Tibial nerve (tissue), 4 donors: ENCODE measurements at regions not wholly inside any gene's neighbourhood (a gene's known extent, or its start where the extent isn't known, plus 50 kb on each side); places are given as distances from the start of the nearest gene placed in this dataset.

Experiments used
- DNase-seq, 2 donors: peaks; one replicate each; pipeline ENCODE4 v3.0.0-alpha.2; 2019; ENCODE audit warnings: low spot score in 2 of 2
- H3K27ac ChIP-seq, 4 donors: fragments of 200-600 bp; sonication (generic) in 3 of 4; one replicate each; pipeline ENCODE4 v1.5.1; 2017 to 2019; ENCODE audit warnings: mild to moderate bottlenecking in 1 of 4
- H3K27me3 ChIP-seq, 2 donors: fragments of 200-600 bp; sonication (generic) in 1 of 2; one replicate each; pipeline versions ENCODE4 v1.5.1 to v1.6.0; 2017 to 2019
- H3K36me3 ChIP-seq, 3 donors: fragments of 200-600 bp; sonication (generic); one replicate each; pipeline ENCODE4 v1.5.1; 2018 to 2019
- H3K4me1 ChIP-seq, 4 donors: fragments of 200-600 bp; sonication (generic) in 3 of 4; one replicate each; pipeline ENCODE4 v1.5.1; 2017 to 2019
- H3K4me3 ChIP-seq, 4 donors: fragments of 200-600 bp; sonication (generic) in 3 of 4; one replicate each; pipeline ENCODE4 v1.5.1; 2017 to 2019; ENCODE audit warnings: mild to moderate bottlenecking in 1 of 4, moderate library complexity in 1 of 4
- H3K9me3 ChIP-seq, 4 donors: fragments of 200-600 bp; sonication (generic) in 3 of 4; one replicate each; pipeline ENCODE4 v1.5.1; 2017 to 2019
- CTCF ChIP-seq, 5 experiments: fragments of 200-600 bp in 3 of 5; fragments of 450-650 bp in 2 of 5; sonication (generic) in 3 of 5; IDR thresholded peaks; one replicate each; pipeline ENCODE4 v1.5.1; 2016 to 2019; ENCODE audit warnings: antibody characterized with exemption in 5 of 5, mild to moderate bottlenecking in 3 of 5, moderate library complexity in 2 of 5
- EP300 ChIP-seq, 2 donors: sonication (generic); formaldehyde crosslinking; IDR thresholded peaks; one replicate each; pipeline ENCODE4 v1.6.1; 2017; ENCODE audit warnings: antibody characterized with exemption in 2 of 2, mild to moderate bottlenecking in 1 of 2
- POLR2A ChIP-seq, 2 donors: fragments of 450-650 bp; IDR thresholded peaks; one replicate each; pipeline ENCODE4 v1.6.1; 2017; ENCODE audit warnings: antibody characterized with exemption in 2 of 2, mild to moderate bottlenecking in 2 of 2, moderate library complexity in 2 of 2
- WGBS, 2 donors: methylation state at CpG; one replicate each; pipeline ENCODE4 v1.1.5; 2018; 5-methylcytosine and 5-hydroxymethylcytosine counted together

GRCh38 chr6:101276066-101276465, 117.4 kb upstream of the GRIK2 start:
- Histone ChIP-seq H3K27ac (no peak overlapping the region), H3K4me1 (no peaks in the 10 kb centered on the region), H3K9me3 (peaks cover 0 to 7% (median 0%) of the 10 kb centered on the region in 4 donors), H3K4me3 (no peak overlapping the region), H3K27me3 (no peaks in the 10 kb centered on the region), H3K36me3 (no peaks in the 10 kb centered on the region)
- TF ChIP-seq POLR2A (IDR thresholded peaks at IDR 0.05) (no peak), CTCF (IDR thresholded peaks at IDR 0.05) (no peak), EP300 (IDR thresholded peaks at IDR 0.05) (no peak)
- DNase-seq: no peak

- no peak overlapping the region for H3K4me3 ChIP-seq
- no peaks in the 10 kb centered on the region for H3K4me1 ChIP-seq
- DNase-seq: no peak
- H3K36me3 ChIP-seq: no peaks in the 10 kb centered on the region
- no peaks in the 10 kb centered on the region for H3K27me3 ChIP-seq
- TF ChIP-seq POLR2A (IDR thresholded peaks at IDR 0.05) (no peak), CTCF (IDR thresholded peaks at IDR 0.05) (no peak), EP300 (IDR thresholded peaks at IDR 0.05) (no peak)
- H3K27ac ChIP-seq: no peak overlapping the region
- H3K9me3 ChIP-seq: no peaks in the 10 kb centered on the region
These were observed 114.1 kb upstream of the GRIK2 start for GRCh38 chr6:101279410-101279809.

- Histone ChIP-seq H3K27ac (no peak overlapping the region), H3K36me3 (no peaks in the 10 kb centered on the region), H3K4me3 (no peak overlapping the region), H3K9me3 (no peaks in the 10 kb centered on the region), H3K27me3 (no peaks in the 10 kb centered on the region), H3K4me1 (no peaks in the 10 kb centered on the region)
- no peak for DNase-seq
- TF ChIP-seq EP300 (IDR thresholded peaks at IDR 0.05) (no peak), CTCF (IDR thresholded peaks at IDR 0.05) (no peak), POLR2A (IDR thresholded peaks at IDR 0.05) (no peak)
These were observed 112.2 kb upstream of the GRIK2 start for GRCh38 chr6:101281266-101281665.

DNA sequence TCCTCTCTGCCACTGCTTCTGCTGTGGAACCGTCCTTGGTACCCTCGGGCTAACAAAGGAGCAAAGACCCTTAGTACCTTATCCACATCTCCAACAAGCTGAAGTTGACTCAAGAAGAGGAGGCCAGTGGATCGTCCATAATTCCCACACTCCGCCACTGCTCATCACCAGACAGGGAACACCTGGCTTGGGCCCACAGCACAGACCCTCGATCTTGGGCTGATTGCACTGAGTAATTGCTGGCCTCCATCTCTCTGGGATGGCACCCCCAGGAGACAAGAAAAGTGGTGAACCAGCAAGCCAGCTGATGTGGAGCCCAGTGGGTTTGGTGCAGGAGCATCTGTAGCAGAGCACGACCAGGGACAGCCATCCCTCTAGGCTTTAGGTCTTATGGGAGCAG, 109.4 kb upstream of the GRIK2 start:
- no peaks in the 10 kb centered on the region for H3K36me3 ChIP-seq
- WGBS, 2 donors: 88 to 97% methylated on average over 6 of the region's 6 CpGs
- H3K4me3 ChIP-seq: no peak overlapping the region
- no peak for DNase-seq
- TF ChIP-seq EP300 (IDR thresholded peaks at IDR 0.05) (no peak), CTCF (IDR thresholded peaks at IDR 0.05) (no peak), POLR2A (IDR thresholded peaks at IDR 0.05) (no peak)
- no peaks in the 10 kb centered on the region for H3K4me1 ChIP-seq
- no peaks in the 10 kb centered on the region for H3K27me3 ChIP-seq
- H3K9me3 ChIP-seq: no peaks in the 10 kb centered on the region
- H3K27ac ChIP-seq: no peak overlapping the region

DNA sequence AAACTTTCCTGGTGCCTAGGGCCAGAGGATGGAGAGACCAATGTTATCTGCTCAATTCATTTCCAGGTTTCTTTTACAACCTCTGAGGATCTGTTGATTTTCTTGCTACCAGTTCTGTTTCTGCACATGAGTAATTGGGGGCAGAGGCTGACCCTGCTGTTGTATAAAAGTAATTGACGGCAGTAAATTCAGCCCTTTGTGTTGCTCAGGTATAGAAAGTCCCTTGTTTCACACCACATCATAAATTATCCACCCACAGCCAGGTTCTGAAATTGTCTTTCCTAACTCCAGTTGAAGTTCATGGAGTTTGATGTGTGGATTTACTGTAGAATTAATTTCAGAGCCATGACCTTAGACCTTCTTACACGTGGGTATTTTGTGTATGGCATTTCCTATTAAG, 107.4 kb upstream of the GRIK2 start:
- Histone ChIP-seq H3K4me1 (no peaks in the 10 kb centered on the region), H3K4me3 (no peak overlapping the region), H3K27me3 (no peaks in the 10 kb centered on the region), H3K36me3 (no peaks in the 10 kb centered on the region), H3K9me3 (no peaks in the 10 kb centered on the region), H3K27ac (no peak overlapping the region)
- no peak for TF ChIP-seq EP300 (IDR thresholded peaks at IDR 0.05)
- TF ChIP-seq POLR2A (IDR thresholded peaks at IDR 0.05): no peak
- TF ChIP-seq CTCF (IDR thresholded peaks at IDR 0.05): no peak
- whole genome bisulfite sequencing, 2 donors: 40 to 43% methylated on average over 2 of the region's 2 CpGs
- no peak for DNase-seq
